HCT116 (cell line): ENCODE measurements at regions not wholly inside any gene's neighbourhood (a gene's known extent, or its start where the extent isn't known, plus 50 kb on each side); places are given as distances from the start of the nearest gene placed in this dataset.

Experiments
- ATAC-seq: fragments of 200-7000 bp; cut with Tn5 transposase; 2 replicates; pipeline ENCODE4 v1.9.1; 2020; ENCODE audit warnings: mild to moderate bottlenecking, moderate library complexity
- BruUV-seq: library from RNA; stranded (reverse); fragments of 400-500 nt; replicated peaks from 2 replicates; lab custom pipeline; 2021; lab: Mats Ljungman, UMichigan
- CTCF ChIA-PET: fragments of 300-600 bp; sonication (Branson Sonifier 250); formaldehyde crosslinking; loops from one replicate; lab custom pipeline; 2021; ENCODE audit warnings: antibody characterized with exemption; lab: Charles Lee
- POLR2A ChIA-PET: fragments of 300-600, 350-600 bp; sonication (Branson Sonifier 250); formaldehyde crosslinking; loops from one replicate; lab custom pipeline; 2021; ENCODE audit warnings: antibody characterized with exemption; lab: Charles Lee
- RAD21 ChIA-PET, 2 experiments: fragments of 300-600 bp; sonication (Branson Sonifier 250); formaldehyde crosslinking; loops; one replicate each; lab custom pipeline; 2023; ENCODE audit warnings: low total read pairs in 2 of 2; ENCODE audit not compliant: uncharacterized antibody in 2 of 2, unreplicated experiment in 2 of 2, low non-redundant PET in 1 of 2; lab: Charles Lee
- DNase-seq: peaks from one replicate; pipeline ENCODE4 v3.0.0-alpha.2; 2010; ENCODE audit warnings: low read depth, low spot score
- H2AFZ ChIP-seq: fragments of 200-600 bp; shearing (Covaris generic), sonication (generic); 2 replicates; pipeline ENCODE4 v1.6.1; 2017; ENCODE audit warnings: low read depth, mixed run types, mixed read lengths, antibody characterized with exemption, low read length; ENCODE audit not compliant: poor library complexity, severe bottlenecking
- H3K27ac ChIP-seq: 2 replicates; pipeline ENCODE4 v1.5.1; 2012; ENCODE audit warnings: low read depth, low read length
- H3K27me3 ChIP-seq: fragments of 200-600 bp; sonication (generic); 2 replicates; pipeline ENCODE4 v1.6.1; 2016; ENCODE audit warnings: mixed run types, low read length, mixed read lengths; ENCODE audit not compliant: insufficient read depth
- H3K36me3 ChIP-seq, 2 experiments: fragments of 200-500 bp in 1 of 2; fragments of 200-600 bp in 1 of 2; sonication (Bioruptor generic) in 1 of 2; sonication (generic) in 1 of 2; 2 replicates each; pipeline versions ENCODE4 v1.5.1 to v1.6.1; 2014 to 2016; ENCODE audit warnings: low read length in 2 of 2, inconsistent platforms in 1 of 2, mixed read lengths in 1 of 2, mixed run types in 1 of 2; ENCODE audit not compliant: insufficient read depth in 2 of 2, control insufficient read depth in 1 of 2
- H3K4me1 ChIP-seq, 2 experiments: fragments of 200-600 bp in 1 of 2; sonication (generic) in 1 of 2; 2 replicates each; pipeline versions ENCODE4 v1.5.1 to v1.6.1; 2012 to 2017; ENCODE audit warnings: low read length in 2 of 2, inconsistent platforms in 1 of 2, mild to moderate bottlenecking in 1 of 2, mixed read lengths in 1 of 2, mixed run types in 1 of 2, moderate library complexity in 1 of 2; ENCODE audit not compliant: insufficient read depth in 2 of 2, control insufficient read depth in 1 of 2
- H3K4me2 ChIP-seq: fragments of 200-600 bp; sonication (generic); 2 replicates; pipeline ENCODE4 v1.6.1; 2017; ENCODE audit warnings: mixed run types, low read length, mixed read lengths
- H3K4me3 ChIP-seq, 2 experiments: fragments of 200-600 bp in 1 of 2; sonication (generic) in 1 of 2; replicated peaks in 1 of 2; 2 replicates each; pipeline ENCODE4 v1.5.1; 2011 to 2016; ENCODE audit warnings: low read length in 2 of 2, control low read depth in 1 of 2, low read depth in 1 of 2, mild to moderate bottlenecking in 1 of 2, mixed read lengths in 1 of 2, mixed run types in 1 of 2
- H3K79me2 ChIP-seq: fragments of 200-600 bp; sonication (generic); 2 replicates; pipeline ENCODE4 v1.6.1; 2017; ENCODE audit warnings: mild to moderate bottlenecking, mixed run types, low read length, moderate library complexity, mixed read lengths; ENCODE audit not compliant: insufficient read depth
- H3K9ac ChIP-seq: fragments of 200-600 bp; sonication (generic); 2 replicates; pipeline ENCODE4 v1.6.1; 2016; ENCODE audit warnings: low read length, mixed read lengths
- H3K9me2 ChIP-seq: fragments of 200-600 bp; sonication (generic), shearing (Covaris generic); 2 replicates; pipeline ENCODE4 v1.6.1; 2017; ENCODE audit warnings: mixed run types, mild to moderate bottlenecking, moderate library complexity; ENCODE audit not compliant: insufficient read depth
- H3K9me3 ChIP-seq, 2 experiments: fragments of 200-500 bp in 1 of 2; fragments of 200-600 bp in 1 of 2; sonication (Bioruptor generic) in 1 of 2; sonication (generic) in 1 of 2; 2 replicates each; pipeline ENCODE4 v1.6.1; 2014 to 2017; ENCODE audit warnings: low read length in 2 of 2, mixed read lengths in 2 of 2, inconsistent platforms in 1 of 2, low read depth in 1 of 2, mild to moderate bottlenecking in 1 of 2, mixed run types in 1 of 2, moderate library complexity in 1 of 2; ENCODE audit not compliant: control insufficient read depth in 1 of 2, insufficient read depth in 1 of 2
- H4K20me1 ChIP-seq: fragments of 200-600 bp; sonication (generic), shearing (Covaris generic); 2 replicates; pipeline ENCODE4 v1.6.1; 2017; ENCODE audit warnings: mixed run types, mild to moderate bottlenecking, moderate library complexity; ENCODE audit not compliant: insufficient read depth
- CEBPB ChIP-seq: IDR thresholded peaks from 2 replicates; pipeline ENCODE4 v1.6.1; 2012; ENCODE audit warnings: low read depth
- CTCF ChIP-seq, 3 experiments: fragments of 200-600 bp in 1 of 3; sonication (generic) in 1 of 3; IDR thresholded peaks in 2 of 3; conservative IDR thresholded peaks in 1 of 3; 2 replicates each; pipeline ENCODE4 v1.5.1; 2012 to 2017; ENCODE audit warnings: low read depth in 2 of 3, low read length in 2 of 3, antibody characterized with exemption in 1 of 3, borderline replicate concordance in 1 of 3, control low read depth in 1 of 3, mild to moderate bottlenecking in 1 of 3, mixed read lengths in 1 of 3, mixed run types in 1 of 3, moderate library complexity in 1 of 3; ENCODE audit not compliant: insufficient read depth in 1 of 3
- EGR1 ChIP-seq: IDR thresholded peaks from 2 replicates; pipeline ENCODE4 v1.6.1; 2012; ENCODE audit warnings: low read depth
- ELF1 ChIP-seq: IDR thresholded peaks from 2 replicates; pipeline ENCODE4 v1.6.1; 2012; ENCODE audit warnings: low read depth, borderline replicate concordance
- EZH2 ChIP-seq: fragments of 200-600 bp; sonication (generic); IDR thresholded peaks from 2 replicates; pipeline ENCODE4 v1.6.1; 2017; ENCODE audit warnings: antibody characterized with exemption, mixed run types
- EZH2phosphoT487 ChIP-seq: fragments of 200-600 bp; IDR thresholded peaks from 2 replicates; pipeline ENCODE4 v1.6.1; 2018; ENCODE audit warnings: antibody characterized with exemption, borderline replicate concordance
- FOSL1 ChIP-seq: IDR thresholded peaks from 2 replicates; pipeline ENCODE4 v1.6.1; 2012; ENCODE audit warnings: low read depth
- JUND ChIP-seq: IDR thresholded peaks from 2 replicates; pipeline ENCODE4 v1.6.1; 2012
- MAX ChIP-seq: IDR thresholded peaks from 2 replicates; pipeline ENCODE4 v1.6.1; 2012
- POLR2A ChIP-seq: IDR thresholded peaks from 2 replicates; pipeline ENCODE4 v1.7.0; 2011; ENCODE audit warnings: borderline replicate concordance; ENCODE audit not compliant: insufficient read depth, insufficient read length; ENCODE audit errors: extremely low read depth
- POLR2AphosphoS5 ChIP-seq: IDR thresholded peaks from 2 replicates; pipeline ENCODE4 v1.6.1; 2011; ENCODE audit warnings: mild to moderate bottlenecking, low read depth, low read length, moderate library complexity
- REST ChIP-seq: IDR thresholded peaks from 2 replicates; pipeline ENCODE4 v1.6.1; 2012; ENCODE audit warnings: low read depth
- SIN3A ChIP-seq: IDR thresholded peaks from 2 replicates; pipeline ENCODE4 v1.6.1; 2012; ENCODE audit warnings: low read depth
- SP1 ChIP-seq: IDR thresholded peaks from 2 replicates; pipeline ENCODE4 v1.6.1; 2012; ENCODE audit warnings: low read depth
- SRF ChIP-seq: IDR thresholded peaks from 2 replicates; pipeline ENCODE4 v1.6.1; 2012; ENCODE audit warnings: low read depth
- TCF7L2 ChIP-seq: IDR thresholded peaks from 2 replicates; pipeline ENCODE4 v1.7.0; 2011; ENCODE audit warnings: borderline replicate concordance, inconsistent platforms; ENCODE audit not compliant: insufficient read depth, insufficient read length; ENCODE audit errors: extremely low read depth
- YY1 ChIP-seq: IDR thresholded peaks from 2 replicates; pipeline ENCODE4 v1.6.1; 2011; ENCODE audit warnings: low read length, low read depth, moderate library complexity, mild to moderate bottlenecking; ENCODE audit not compliant: insufficient replicate concordance; ENCODE audit errors: extremely low read depth
- ZBTB33 ChIP-seq: IDR thresholded peaks from 2 replicates; pipeline ENCODE4 v1.6.1; 2011; ENCODE audit warnings: mild to moderate bottlenecking, low read length, moderate library complexity; ENCODE audit not compliant: insufficient replicate concordance; ENCODE audit errors: extremely low read depth
- ZNF274 ChIP-seq: fragments of 200-500 bp; sonication (Bioruptor generic); IDR thresholded peaks from 2 replicates; pipeline ENCODE4 v1.6.1; 2014; ENCODE audit warnings: mild to moderate bottlenecking, low read depth, low read length, inconsistent platforms
- intact Hi-C: fragments of 100-400 bp; cut with micrococcal nuclease; formaldehyde crosslinking; loops from 2 replicates; pipeline ENCODE4 v1.10.0; 2022

- no peaks in the 10 kb centered on the region for H3K9me2 ChIP-seq
- H3K9me3 ChIP-seq, result peaks cover 0 to 10% of the 10 kb centered on the region in 2 experiments; a peak in 1 of 4 replicates
- no peak overlapping the region for H3K4me3 ChIP-seq
- no peak overlapping the region for H3K4me2 ChIP-seq
- CTCF ChIA-PET, result no interaction called here
- RAD21 ChIA-PET, result no interaction called here
- H3K4me1 ChIP-seq, result peaks cover 0 to 7% of the 10 kb centered on the region in 2 experiments; a peak in 1 of 4 replicates
- no peak for ATAC-seq
- H3K27me3 ChIP-seq, result no peaks in the 10 kb centered on the region
- no TSS peak for BruUV-seq
- H3K36me3 ChIP-seq, result no peaks in the 10 kb centered on the region
- intact Hi-C loops, result no loop called here
- no peaks in the 10 kb centered on the region for H3K79me2 ChIP-seq
- no peaks in the 10 kb centered on the region for H4K20me1 ChIP-seq
- no peak overlapping the region for H3K9ac ChIP-seq
- TF ChIP-seq FOSL1, result no peak
- TF ChIP-seq SIN3A, result no peak
- TF ChIP-seq TCF7L2, result no peak
- TF ChIP-seq POLR2AphosphoS5, result no peak
- TF ChIP-seq REST, result no peak
- TF ChIP-seq ZNF274, result no peak
- no peak for TF ChIP-seq MAX
- no peak for TF ChIP-seq JUND
- TF ChIP-seq SP1, result no peak
- no peak for TF ChIP-seq CEBPB
- TF ChIP-seq YY1, result no peak
- no peak for TF ChIP-seq EGR1
- no peak for TF ChIP-seq EZH2
- TF ChIP-seq ELF1, result no peak
- no peak for TF ChIP-seq POLR2A
- TF ChIP-seq SRF, result no peak
- TF ChIP-seq ZBTB33, result no peak
- TF ChIP-seq CTCF (IDR thresholded peaks at IDR 0.05 in 2 of 3, conservative IDR thresholded peaks at IDR 0.05 in 1 of 3; ENCODE audit: borderline replicate concordance in 1 of 3, insufficient read depth in 1 of 3, low read depth in 2 of 3, low read length in 2 of 3), result no peak
- no peak for TF ChIP-seq EZH2phosphoT487
- H3K27ac ChIP-seq, result no peak overlapping the region
- DNase-seq, result no peak
- POLR2A ChIA-PET, result no interaction called here
- H2AFZ ChIP-seq, result no peak overlapping the region
Measured at GRCh38 chr6:144666781-144667180, 381.6 kb downstream of the UTRN start.
